HCT116 (cell line): ENCODE measurements at regions not wholly inside any gene's neighbourhood (a gene's known extent, or its start where the extent isn't known, plus 50 kb on each side); places are given as distances from the start of the nearest gene placed in this dataset.

Experiments
- ATAC-seq: fragments of 200-7000 bp; cut with Tn5 transposase; 2 replicates; pipeline ENCODE4 v1.9.1; 2020; ENCODE audit warnings: mild to moderate bottlenecking, moderate library complexity
- BruUV-seq: library from RNA; stranded (reverse); fragments of 400-500 nt; replicated peaks from 2 replicates; lab custom pipeline; 2021; lab: Mats Ljungman, UMichigan
- CTCF ChIA-PET: fragments of 300-600 bp; sonication (Branson Sonifier 250); formaldehyde crosslinking; loops from one replicate; lab custom pipeline; 2021; ENCODE audit warnings: antibody characterized with exemption; lab: Charles Lee
- POLR2A ChIA-PET: fragments of 300-600, 350-600 bp; sonication (Branson Sonifier 250); formaldehyde crosslinking; loops from one replicate; lab custom pipeline; 2021; ENCODE audit warnings: antibody characterized with exemption; lab: Charles Lee
- RAD21 ChIA-PET, 2 experiments: fragments of 300-600 bp; sonication (Branson Sonifier 250); formaldehyde crosslinking; loops; one replicate each; lab custom pipeline; 2023; ENCODE audit warnings: low total read pairs in 2 of 2; ENCODE audit not compliant: uncharacterized antibody in 2 of 2, unreplicated experiment in 2 of 2, low non-redundant PET in 1 of 2; lab: Charles Lee
- DNase-seq: peaks from one replicate; pipeline ENCODE4 v3.0.0-alpha.2; 2010; ENCODE audit warnings: low read depth, low spot score
- H2AFZ ChIP-seq: fragments of 200-600 bp; shearing (Covaris generic), sonication (generic); 2 replicates; pipeline ENCODE4 v1.6.1; 2017; ENCODE audit warnings: low read depth, mixed run types, mixed read lengths, antibody characterized with exemption, low read length; ENCODE audit not compliant: poor library complexity, severe bottlenecking
- H3K27ac ChIP-seq: 2 replicates; pipeline ENCODE4 v1.5.1; 2012; ENCODE audit warnings: low read depth, low read length
- H3K27me3 ChIP-seq: fragments of 200-600 bp; sonication (generic); 2 replicates; pipeline ENCODE4 v1.6.1; 2016; ENCODE audit warnings: mixed run types, low read length, mixed read lengths; ENCODE audit not compliant: insufficient read depth
- H3K36me3 ChIP-seq, 2 experiments: fragments of 200-500 bp in 1 of 2; fragments of 200-600 bp in 1 of 2; sonication (Bioruptor generic) in 1 of 2; sonication (generic) in 1 of 2; 2 replicates each; pipeline versions ENCODE4 v1.5.1 to v1.6.1; 2014 to 2016; ENCODE audit warnings: low read length in 2 of 2, inconsistent platforms in 1 of 2, mixed read lengths in 1 of 2, mixed run types in 1 of 2; ENCODE audit not compliant: insufficient read depth in 2 of 2, control insufficient read depth in 1 of 2
- H3K4me1 ChIP-seq, 2 experiments: fragments of 200-600 bp in 1 of 2; sonication (generic) in 1 of 2; 2 replicates each; pipeline versions ENCODE4 v1.5.1 to v1.6.1; 2012 to 2017; ENCODE audit warnings: low read length in 2 of 2, inconsistent platforms in 1 of 2, mild to moderate bottlenecking in 1 of 2, mixed read lengths in 1 of 2, mixed run types in 1 of 2, moderate library complexity in 1 of 2; ENCODE audit not compliant: insufficient read depth in 2 of 2, control insufficient read depth in 1 of 2
- H3K4me2 ChIP-seq: fragments of 200-600 bp; sonication (generic); 2 replicates; pipeline ENCODE4 v1.6.1; 2017; ENCODE audit warnings: mixed run types, low read length, mixed read lengths
- H3K4me3 ChIP-seq, 2 experiments: fragments of 200-600 bp in 1 of 2; sonication (generic) in 1 of 2; replicated peaks in 1 of 2; 2 replicates each; pipeline ENCODE4 v1.5.1; 2011 to 2016; ENCODE audit warnings: low read length in 2 of 2, control low read depth in 1 of 2, low read depth in 1 of 2, mild to moderate bottlenecking in 1 of 2, mixed read lengths in 1 of 2, mixed run types in 1 of 2
- H3K79me2 ChIP-seq: fragments of 200-600 bp; sonication (generic); 2 replicates; pipeline ENCODE4 v1.6.1; 2017; ENCODE audit warnings: mild to moderate bottlenecking, mixed run types, low read length, moderate library complexity, mixed read lengths; ENCODE audit not compliant: insufficient read depth
- H3K9ac ChIP-seq: fragments of 200-600 bp; sonication (generic); 2 replicates; pipeline ENCODE4 v1.6.1; 2016; ENCODE audit warnings: low read length, mixed read lengths
- H3K9me2 ChIP-seq: fragments of 200-600 bp; sonication (generic), shearing (Covaris generic); 2 replicates; pipeline ENCODE4 v1.6.1; 2017; ENCODE audit warnings: mixed run types, mild to moderate bottlenecking, moderate library complexity; ENCODE audit not compliant: insufficient read depth
- H3K9me3 ChIP-seq, 2 experiments: fragments of 200-500 bp in 1 of 2; fragments of 200-600 bp in 1 of 2; sonication (Bioruptor generic) in 1 of 2; sonication (generic) in 1 of 2; 2 replicates each; pipeline ENCODE4 v1.6.1; 2014 to 2017; ENCODE audit warnings: low read length in 2 of 2, mixed read lengths in 2 of 2, inconsistent platforms in 1 of 2, low read depth in 1 of 2, mild to moderate bottlenecking in 1 of 2, mixed run types in 1 of 2, moderate library complexity in 1 of 2; ENCODE audit not compliant: control insufficient read depth in 1 of 2, insufficient read depth in 1 of 2
- H4K20me1 ChIP-seq: fragments of 200-600 bp; sonication (generic), shearing (Covaris generic); 2 replicates; pipeline ENCODE4 v1.6.1; 2017; ENCODE audit warnings: mixed run types, mild to moderate bottlenecking, moderate library complexity; ENCODE audit not compliant: insufficient read depth
- ATF3 ChIP-seq: IDR thresholded peaks from 2 replicates; pipeline ENCODE4 v1.6.1; 2012
- EZH2phosphoT487 ChIP-seq: fragments of 200-600 bp; IDR thresholded peaks from 2 replicates; pipeline ENCODE4 v1.6.1; 2018; ENCODE audit warnings: antibody characterized with exemption, borderline replicate concordance
- FOSL1 ChIP-seq: IDR thresholded peaks from 2 replicates; pipeline ENCODE4 v1.6.1; 2012; ENCODE audit warnings: low read depth
- POLR2A ChIP-seq: IDR thresholded peaks from 2 replicates; pipeline ENCODE4 v1.7.0; 2011; ENCODE audit warnings: borderline replicate concordance; ENCODE audit not compliant: insufficient read depth, insufficient read length; ENCODE audit errors: extremely low read depth
- SIN3A ChIP-seq: IDR thresholded peaks from 2 replicates; pipeline ENCODE4 v1.6.1; 2012; ENCODE audit warnings: low read depth
- SP1 ChIP-seq: IDR thresholded peaks from 2 replicates; pipeline ENCODE4 v1.6.1; 2012; ENCODE audit warnings: low read depth
- TCF7L2 ChIP-seq: IDR thresholded peaks from 2 replicates; pipeline ENCODE4 v1.7.0; 2011; ENCODE audit warnings: borderline replicate concordance, inconsistent platforms; ENCODE audit not compliant: insufficient read depth, insufficient read length; ENCODE audit errors: extremely low read depth
- ZNF274 ChIP-seq: fragments of 200-500 bp; sonication (Bioruptor generic); IDR thresholded peaks from 2 replicates; pipeline ENCODE4 v1.6.1; 2014; ENCODE audit warnings: mild to moderate bottlenecking, low read depth, low read length, inconsistent platforms
- intact Hi-C: fragments of 100-400 bp; cut with micrococcal nuclease; formaldehyde crosslinking; loops from 2 replicates; pipeline ENCODE4 v1.10.0; 2022
- TF ChIP-seq, protein P1 (sequence below), 3 experiments: fragments of 200-600 bp in 1 of 3; sonication (generic) in 1 of 3; IDR thresholded peaks in 2 of 3; conservative IDR thresholded peaks in 1 of 3; 2 replicates each; pipeline ENCODE4 v1.5.1; 2012 to 2017; ENCODE audit warnings: low read depth in 2 of 3, low read length in 2 of 3, antibody characterized with exemption in 1 of 3, borderline replicate concordance in 1 of 3, control low read depth in 1 of 3, mild to moderate bottlenecking in 1 of 3, mixed read lengths in 1 of 3, mixed run types in 1 of 3, moderate library complexity in 1 of 3; ENCODE audit not compliant: insufficient read depth in 1 of 3
- TF ChIP-seq, protein P2 (sequence below): IDR thresholded peaks from 2 replicates; pipeline ENCODE4 v1.6.1; 2012
- TF ChIP-seq, protein P3 (sequence below): IDR thresholded peaks from 2 replicates; pipeline ENCODE4 v1.6.1; 2011; ENCODE audit warnings: mild to moderate bottlenecking, low read length, moderate library complexity; ENCODE audit not compliant: insufficient replicate concordance; ENCODE audit errors: extremely low read depth

DNA sequence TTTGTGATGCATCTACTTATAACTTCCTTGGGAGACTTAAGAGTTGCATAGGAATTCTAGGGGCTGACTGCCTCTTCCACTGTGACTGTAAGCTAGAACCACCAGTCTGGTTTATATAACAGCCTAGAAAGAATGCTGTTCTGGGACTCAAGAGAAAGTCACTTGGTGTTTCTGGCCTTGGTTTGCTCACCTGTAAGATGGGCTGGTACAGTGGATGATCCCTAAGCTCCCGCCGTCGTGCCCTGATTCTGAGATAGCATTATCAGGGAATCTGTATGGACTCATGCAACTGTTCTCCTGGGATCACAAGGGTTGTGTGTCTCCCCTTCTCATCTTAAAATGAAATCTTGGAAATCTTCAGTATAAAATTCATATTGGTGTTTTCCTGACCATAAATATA is 100.6 kb downstream of the LYZL1 start:
- DNase-seq: no peak
- H3K27me3 ChIP-seq: peaks cover 5% of the 10 kb centered on the region; the same call in 1 of the 2 replicates
- intact Hi-C loops: no loop called here
- BruUV-seq: no TSS peak
- no peak overlapping the region for H3K4me2 ChIP-seq
- no peaks in the 10 kb centered on the region for H3K9me3 ChIP-seq
- no peak overlapping the region for H3K27ac ChIP-seq
- RAD21 ChIA-PET: no interaction called here
- POLR2A ChIA-PET: no interaction called here
- H2AFZ ChIP-seq: no peak overlapping the region
- no peak for TF ChIP-seq ZNF274
- no peak for TF ChIP-seq POLR2A
- TF ChIP-seq TCF7L2: no peak
- TF ChIP-seq FOSL1: no peak
- TF ChIP-seq SP1: no peak
- TF ChIP-seq SIN3A: no peak
- TF ChIP-seq, protein P1, sequence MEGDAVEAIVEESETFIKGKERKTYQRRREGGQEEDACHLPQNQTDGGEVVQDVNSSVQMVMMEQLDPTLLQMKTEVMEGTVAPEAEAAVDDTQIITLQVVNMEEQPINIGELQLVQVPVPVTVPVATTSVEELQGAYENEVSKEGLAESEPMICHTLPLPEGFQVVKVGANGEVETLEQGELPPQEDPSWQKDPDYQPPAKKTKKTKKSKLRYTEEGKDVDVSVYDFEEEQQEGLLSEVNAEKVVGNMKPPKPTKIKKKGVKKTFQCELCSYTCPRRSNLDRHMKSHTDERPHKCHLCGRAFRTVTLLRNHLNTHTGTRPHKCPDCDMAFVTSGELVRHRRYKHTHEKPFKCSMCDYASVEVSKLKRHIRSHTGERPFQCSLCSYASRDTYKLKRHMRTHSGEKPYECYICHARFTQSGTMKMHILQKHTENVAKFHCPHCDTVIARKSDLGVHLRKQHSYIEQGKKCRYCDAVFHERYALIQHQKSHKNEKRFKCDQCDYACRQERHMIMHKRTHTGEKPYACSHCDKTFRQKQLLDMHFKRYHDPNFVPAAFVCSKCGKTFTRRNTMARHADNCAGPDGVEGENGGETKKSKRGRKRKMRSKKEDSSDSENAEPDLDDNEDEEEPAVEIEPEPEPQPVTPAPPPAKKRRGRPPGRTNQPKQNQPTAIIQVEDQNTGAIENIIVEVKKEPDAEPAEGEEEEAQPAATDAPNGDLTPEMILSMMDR (IDR thresholded peaks at IDR 0.05 in 2 of 3, conservative IDR thresholded peaks at IDR 0.05 in 1 of 3; ENCODE audit: borderline replicate concordance in 1 of 3, insufficient read depth in 1 of 3, low read depth in 2 of 3, low read length in 2 of 3): no peak
- no peak for TF ChIP-seq EZH2phosphoT487
- TF ChIP-seq, protein P2, sequence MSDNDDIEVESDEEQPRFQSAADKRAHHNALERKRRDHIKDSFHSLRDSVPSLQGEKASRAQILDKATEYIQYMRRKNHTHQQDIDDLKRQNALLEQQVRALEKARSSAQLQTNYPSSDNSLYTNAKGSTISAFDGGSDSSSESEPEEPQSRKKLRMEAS: no peak
- TF ChIP-seq, protein P3, sequence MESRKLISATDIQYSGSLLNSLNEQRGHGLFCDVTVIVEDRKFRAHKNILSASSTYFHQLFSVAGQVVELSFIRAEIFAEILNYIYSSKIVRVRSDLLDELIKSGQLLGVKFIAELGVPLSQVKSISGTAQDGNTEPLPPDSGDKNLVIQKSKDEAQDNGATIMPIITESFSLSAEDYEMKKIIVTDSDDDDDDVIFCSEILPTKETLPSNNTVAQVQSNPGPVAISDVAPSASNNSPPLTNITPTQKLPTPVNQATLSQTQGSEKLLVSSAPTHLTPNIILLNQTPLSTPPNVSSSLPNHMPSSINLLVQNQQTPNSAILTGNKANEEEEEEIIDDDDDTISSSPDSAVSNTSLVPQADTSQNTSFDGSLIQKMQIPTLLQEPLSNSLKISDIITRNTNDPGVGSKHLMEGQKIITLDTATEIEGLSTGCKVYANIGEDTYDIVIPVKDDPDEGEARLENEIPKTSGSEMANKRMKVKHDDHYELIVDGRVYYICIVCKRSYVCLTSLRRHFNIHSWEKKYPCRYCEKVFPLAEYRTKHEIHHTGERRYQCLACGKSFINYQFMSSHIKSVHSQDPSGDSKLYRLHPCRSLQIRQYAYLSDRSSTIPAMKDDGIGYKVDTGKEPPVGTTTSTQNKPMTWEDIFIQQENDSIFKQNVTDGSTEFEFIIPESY: no peak
- TF ChIP-seq ATF3: no peak
- H3K9me2 ChIP-seq: no peaks in the 10 kb centered on the region
- H3K4me1 ChIP-seq: no peaks in the 10 kb centered on the region; a peak in 1 of 4 replicates
- H3K36me3 ChIP-seq: no peaks in the 10 kb centered on the region
- CTCF ChIA-PET: no interaction called here
- no peak overlapping the region for H3K9ac ChIP-seq
- H3K79me2 ChIP-seq: no peaks in the 10 kb centered on the region
- no peak for ATAC-seq
- no peak overlapping the region for H3K4me3 ChIP-seq
- H4K20me1 ChIP-seq: no peaks in the 10 kb centered on the region
